ENCODE measurements at regions not wholly inside any gene's neighbourhood (a gene's known extent, or its start where the extent isn't known, plus 50 kb on each side); places are given as distances from the start of the nearest gene placed in this dataset.

- H3K27me3 Mint-ChIP-seq: peaks cover 17 to 34% of the 10 kb centered on the region in 2 donors
- no peaks in the 10 kb centered on the region for H3K27me3 ChIP-seq (ENCODE audit: insufficient read depth, low read length, poor library complexity, severe bottlenecking)
Observed at GRCh38 chr4:180060159-180060889, 2182.9 kb upstream of the TENM3 start.

GRCh38 chr4:180081072-180081471 is 2162.1 kb upstream of the TENM3 start:
- Mint-ChIP-seq H3K27me3 (no peaks in the 10 kb centered on the region), H3K27ac (no peak overlapping the region), H3K9me3 (peaks cover 0 to 11% (median 6%) of the 10 kb centered on the region in 5 donors), H3K4me3 (no peak overlapping the region), H3K4me1 (no peaks in the 10 kb centered on the region), H3K36me3 (no peaks in the 10 kb centered on the region)
- Histone ChIP-seq H3K27ac (ENCODE audit: low read depth, low read length) (no peak overlapping the region), H3K9me3 (ENCODE audit: low read length) (no peaks in the 10 kb centered on the region), H3K27me3 (ENCODE audit: insufficient read depth, low read length, poor library complexity, severe bottlenecking) (no peaks in the 10 kb centered on the region), H3K4me1 (ENCODE audit: insufficient read depth, low read length) (no peaks in the 10 kb centered on the region), H3K4me3 (ENCODE audit: low read length) (no peak overlapping the region), H3K36me3 (ENCODE audit: insufficient read depth, low read length) (no peaks in the 10 kb centered on the region)
- ChIA-PET CTCF (no interaction called here), POLR2A (no interaction called here)
- DNase-seq: no peak

More at GRCh38 chr4:180060159-180060889, 2182.9 kb upstream of the TENM3 start:
- Mint-ChIP-seq H3K36me3 (no peaks in the 10 kb centered on the region), H3K4me1 (peaks cover 2 to 6% (median 4%) of the 10 kb centered on the region in 3 donors), H3K27ac (no peak overlapping the region), H3K9me3 (peaks cover 6 to 15% (median 11%) of the 10 kb centered on the region in 5 donors), H3K4me3 (no peak overlapping the region)
- POLR2A ChIA-PET: no interaction called here
- no peaks in the 10 kb centered on the region for H3K36me3 ChIP-seq (ENCODE audit: insufficient read depth, low read length)
- no peak overlapping the region for H3K4me3 ChIP-seq (ENCODE audit: low read length)
- H3K9me3 ChIP-seq (ENCODE audit: low read length): no peaks in the 10 kb centered on the region
- no peaks in the 10 kb centered on the region for H3K4me1 ChIP-seq (ENCODE audit: insufficient read depth, low read length)
- CTCF ChIA-PET: no interaction called here
- DNase-seq: no peak
- no peak overlapping the region for H3K27ac ChIP-seq (ENCODE audit: low read depth, low read length)

- Histone ChIP-seq H3K9me3 (ENCODE audit: low read length) (no peaks in the 10 kb centered on the region), H3K27me3 (ENCODE audit: insufficient read depth, low read length, poor library complexity, severe bottlenecking) (no peaks in the 10 kb centered on the region), H3K36me3 (ENCODE audit: insufficient read depth, low read length) (no peaks in the 10 kb centered on the region), H3K4me1 (ENCODE audit: insufficient read depth, low read length) (no peaks in the 10 kb centered on the region), H3K27ac (ENCODE audit: low read depth, low read length) (no peak overlapping the region), H3K4me3 (ENCODE audit: low read length) (no peak overlapping the region)
- no peaks in the 10 kb centered on the region for H3K4me1 Mint-ChIP-seq
- H3K27ac Mint-ChIP-seq: no peak overlapping the region
- no peak overlapping the region for H3K4me3 Mint-ChIP-seq
- ChIA-PET POLR2A (no interaction called here), CTCF (no interaction called here)
- no peaks in the 10 kb centered on the region for H3K27me3 Mint-ChIP-seq
- peaks cover 0 to 8% (median 4%) of the 10 kb centered on the region in 5 donors for H3K9me3 Mint-ChIP-seq
- no peak for DNase-seq
- no peaks in the 10 kb centered on the region for H3K36me3 Mint-ChIP-seq
Observed at GRCh38 chr4:180084561-180084960, 2158.6 kb upstream of the TENM3 start.

- Mint-ChIP-seq H3K27me3 (no peaks in the 10 kb centered on the region), H3K9me3 (peaks cover 0 to 7% (median 4%) of the 10 kb centered on the region in 5 donors), H3K27ac (no peak overlapping the region), H3K4me1 (no peaks in the 10 kb centered on the region), H3K4me3 (no peak overlapping the region), H3K36me3 (no peaks in the 10 kb centered on the region)
- no peaks in the 10 kb centered on the region for H3K27me3 ChIP-seq (ENCODE audit: insufficient read depth, low read length, poor library complexity, severe bottlenecking)
- H3K36me3 ChIP-seq (ENCODE audit: insufficient read depth, low read length): no peaks in the 10 kb centered on the region
- POLR2A ChIA-PET: no interaction called here
- no peak for DNase-seq
- H3K4me3 ChIP-seq (ENCODE audit: low read length): no peak overlapping the region
- H3K9me3 ChIP-seq (ENCODE audit: low read length): no peaks in the 10 kb centered on the region
- H3K4me1 ChIP-seq (ENCODE audit: insufficient read depth, low read length): no peaks in the 10 kb centered on the region
- no peak overlapping the region for H3K27ac ChIP-seq (ENCODE audit: low read depth, low read length)
- CTCF ChIA-PET: no interaction called here
Observed at GRCh38 chr4:180086480-180087190, 2156.6 kb upstream of the TENM3 start.

GRCh38 chr4:180098586-180098985 is 2144.6 kb upstream of the TENM3 start:
- no peak overlapping the region for H3K27ac Mint-ChIP-seq

GRCh38 chr4:180099957-180100356 is 2143.2 kb upstream of the TENM3 start:
- no peak overlapping the region for H3K4me3 Mint-ChIP-seq

More at GRCh38 chr4:180098586-180098985, 2144.6 kb upstream of the TENM3 start:
- POLR2A ChIA-PET: no interaction called here
- no peaks in the 10 kb centered on the region for H3K9me3 ChIP-seq (ENCODE audit: low read length)
- CTCF ChIA-PET: interaction anchor here (1.1 kb wide), 1 partner anchor 9 kb away, joined by 3 read pairs; no protein-coding TSS in a partner anchor
- no peaks in the 10 kb centered on the region for H3K27me3 ChIP-seq (ENCODE audit: insufficient read depth, low read length, poor library complexity, severe bottlenecking)
- H3K27me3 Mint-ChIP-seq: no peaks in the 10 kb centered on the region
- peaks cover 3 to 16% (median 7%) of the 10 kb centered on the region in 5 donors for H3K9me3 Mint-ChIP-seq
- DNase-seq: no peak
- no peaks in the 10 kb centered on the region for H3K4me1 ChIP-seq (ENCODE audit: insufficient read depth, low read length)
- H3K36me3 ChIP-seq (ENCODE audit: insufficient read depth, low read length): no peaks in the 10 kb centered on the region
- H3K36me3 Mint-ChIP-seq: no peaks in the 10 kb centered on the region
- H3K27ac ChIP-seq (ENCODE audit: low read depth, low read length): no peak overlapping the region
- H3K4me3 ChIP-seq (ENCODE audit: low read length): no peak overlapping the region
- no peak overlapping the region for H3K4me3 Mint-ChIP-seq
- H3K4me1 Mint-ChIP-seq: no peaks in the 10 kb centered on the region

GRCh38 chr4:180100433-180101344 is 2142.5 kb upstream of the TENM3 start:
- Mint-ChIP-seq H3K4me3 (no peak overlapping the region), H3K36me3 (no peaks in the 10 kb centered on the region), H3K9me3 (peaks cover 3 to 16% (median 7%) of the 10 kb centered on the region in 5 donors), H3K27me3 (no peaks in the 10 kb centered on the region), H3K4me1 (no peaks in the 10 kb centered on the region), H3K27ac (no peak overlapping the region)
- Histone ChIP-seq H3K4me1 (ENCODE audit: insufficient read depth, low read length) (no peaks in the 10 kb centered on the region), H3K27me3 (ENCODE audit: insufficient read depth, low read length, poor library complexity, severe bottlenecking) (no peaks in the 10 kb centered on the region), H3K9me3 (ENCODE audit: low read length) (no peaks in the 10 kb centered on the region), H3K36me3 (ENCODE audit: insufficient read depth, low read length) (no peaks in the 10 kb centered on the region), H3K4me3 (ENCODE audit: low read length) (no peak overlapping the region), H3K27ac (ENCODE audit: low read depth, low read length) (no peak overlapping the region)
- DNase-seq: peak in 1 of 5 donors; percentile 41
- CTCF ChIA-PET: no interaction called here
- POLR2A ChIA-PET: no interaction called here

More at GRCh38 chr4:180099957-180100356, 2143.2 kb upstream of the TENM3 start:
- no peak overlapping the region for H3K27ac ChIP-seq (ENCODE audit: low read depth, low read length)
- DNase-seq: no peak
- no peak overlapping the region for H3K4me3 ChIP-seq (ENCODE audit: low read length)
- H3K4me1 Mint-ChIP-seq: no peaks in the 10 kb centered on the region
- H3K36me3 ChIP-seq (ENCODE audit: insufficient read depth, low read length): no peaks in the 10 kb centered on the region
- H3K9me3 ChIP-seq (ENCODE audit: low read length): no peaks in the 10 kb centered on the region
- no peaks in the 10 kb centered on the region for H3K36me3 Mint-ChIP-seq
- peaks cover 3 to 16% (median 7%) of the 10 kb centered on the region in 5 donors for H3K9me3 Mint-ChIP-seq
- H3K4me1 ChIP-seq (ENCODE audit: insufficient read depth, low read length): no peaks in the 10 kb centered on the region
- H3K27me3 ChIP-seq (ENCODE audit: insufficient read depth, low read length, poor library complexity, severe bottlenecking): no peaks in the 10 kb centered on the region
- CTCF ChIA-PET: no interaction called here
- POLR2A ChIA-PET: no interaction called here
- H3K27ac Mint-ChIP-seq: no peak overlapping the region
- H3K27me3 Mint-ChIP-seq: no peaks in the 10 kb centered on the region
